ENCODE measurements at regions not wholly inside any gene's neighbourhood (a gene's known extent, or its start where the extent isn't known, plus 50 kb on each side); places are given as distances from the start of the nearest gene placed in this dataset.

DNA sequence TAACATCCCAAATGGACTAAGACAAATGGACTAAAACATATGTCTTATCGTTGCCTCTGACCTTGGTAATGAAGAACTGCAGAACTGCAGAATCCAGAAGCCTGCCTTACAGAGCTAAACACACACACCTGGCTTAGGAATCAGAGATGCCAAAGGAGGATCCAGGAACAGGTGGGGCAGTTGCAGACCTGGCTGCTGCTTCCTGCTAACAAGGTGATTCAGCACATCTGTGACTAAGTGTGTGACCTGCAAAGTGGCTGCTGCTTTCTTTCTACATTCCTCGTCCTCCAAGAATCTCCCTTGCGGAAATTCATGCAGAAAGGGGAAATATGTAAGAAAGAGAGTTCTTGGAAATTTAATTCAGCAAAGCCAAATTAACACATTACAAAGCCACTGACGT is 96.8 kb upstream of the NLGN4X start:
- no peak for DNase-seq

DNA sequence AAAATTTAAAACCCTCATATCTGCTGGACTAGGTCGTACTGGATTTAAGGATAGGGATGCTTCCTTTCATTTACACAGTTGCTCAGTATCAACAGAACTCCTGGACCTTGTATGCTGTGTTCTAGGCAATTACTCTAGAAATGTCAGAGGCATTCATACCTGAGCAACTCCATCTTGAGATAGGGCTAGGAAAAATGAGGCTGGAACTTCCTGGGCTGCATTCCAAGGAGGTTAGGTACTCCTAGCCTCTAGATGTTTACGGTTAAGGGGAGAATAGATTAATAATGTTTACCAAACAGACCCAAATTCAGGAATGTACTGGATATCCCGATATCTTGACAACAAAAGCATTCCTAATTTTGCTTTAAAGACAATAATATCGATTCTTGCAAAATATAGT is 84.7 kb upstream of the NLGN4X start:
- DNase-seq = no peak

DNA sequence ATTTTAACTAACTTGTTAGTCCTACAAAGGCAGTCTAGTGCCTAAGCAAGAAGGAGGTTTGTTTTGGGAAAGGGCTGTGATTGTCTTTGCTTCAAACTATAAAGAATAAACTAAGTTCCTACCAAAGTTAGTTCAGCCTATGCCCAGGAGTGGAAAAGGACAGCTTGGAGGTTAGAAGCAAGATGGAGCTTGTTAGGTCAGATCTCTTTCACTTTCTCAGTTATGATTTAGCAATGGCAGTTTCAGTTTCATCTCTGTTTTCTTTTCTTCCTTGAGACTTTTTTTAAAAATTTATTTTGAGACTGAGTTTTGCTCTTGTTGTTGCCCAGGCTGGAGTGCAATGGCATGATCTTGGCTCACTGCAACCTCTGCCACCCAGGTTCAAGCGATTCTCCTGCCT is 82.9 kb upstream of the NLGN4X start:
- no peak for DNase-seq

DNA sequence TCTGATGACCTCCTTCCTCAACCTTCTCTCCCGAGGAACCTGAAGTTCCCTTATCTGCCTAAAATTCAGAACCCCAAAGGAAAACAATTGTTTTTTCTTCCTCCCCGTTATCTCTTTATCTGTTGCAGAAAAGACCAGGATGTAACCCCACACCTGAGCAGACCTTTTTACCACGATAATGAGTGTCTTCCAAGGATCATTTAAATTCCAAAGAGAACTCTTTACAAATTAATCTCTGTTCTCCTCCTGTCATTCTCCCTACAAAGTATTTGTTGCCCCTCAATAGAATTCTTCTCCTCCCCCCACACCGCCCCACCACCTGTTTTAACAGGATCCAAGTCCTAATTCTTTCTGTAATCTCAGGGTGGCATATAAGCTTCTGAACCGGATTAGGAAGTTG is 78.5 kb upstream of the NLGN4X start:
- no peak for DNase-seq

DNA sequence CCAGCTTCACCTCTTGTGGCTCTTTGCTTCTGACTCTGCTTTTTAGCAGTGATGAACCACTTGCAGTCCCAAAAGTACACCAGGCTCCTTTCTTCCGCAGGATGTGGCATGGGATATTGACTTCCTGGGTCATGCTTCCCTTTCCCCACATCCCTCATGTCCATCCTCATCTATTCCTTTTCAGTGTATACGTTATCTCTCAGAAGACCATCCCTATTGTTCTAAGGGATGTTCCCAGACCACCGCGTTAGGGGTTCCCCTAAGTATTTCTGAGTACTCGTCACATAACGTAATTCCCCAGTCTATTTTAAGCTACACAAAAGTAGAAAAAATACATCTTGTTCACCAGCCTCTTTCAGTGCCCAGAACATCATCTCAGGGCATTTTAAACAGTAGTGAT is 71.1 kb upstream of the NLGN4X start:
- no peak for DNase-seq

DNA sequence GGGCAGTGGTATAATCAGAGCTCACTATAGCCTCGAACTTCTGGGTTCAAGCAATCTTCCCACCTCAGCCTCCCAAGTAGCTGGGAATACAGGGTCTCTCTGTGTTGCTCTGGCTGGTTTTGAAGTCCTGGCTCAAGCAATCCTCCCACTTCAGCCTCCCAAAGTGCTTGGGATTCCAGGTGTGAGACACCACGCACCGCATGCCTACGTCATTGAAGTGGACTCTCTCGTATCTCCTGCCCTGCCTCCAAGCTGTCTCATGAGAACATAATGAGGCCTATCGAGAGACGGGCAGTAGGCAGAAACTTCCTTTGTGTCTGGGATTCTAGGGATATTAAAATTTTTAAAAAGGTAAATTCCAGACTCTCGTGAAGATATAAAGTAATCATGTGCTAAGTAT is 65.0 kb upstream of the NLGN4X start:
- no peak for DNase-seq

DNA sequence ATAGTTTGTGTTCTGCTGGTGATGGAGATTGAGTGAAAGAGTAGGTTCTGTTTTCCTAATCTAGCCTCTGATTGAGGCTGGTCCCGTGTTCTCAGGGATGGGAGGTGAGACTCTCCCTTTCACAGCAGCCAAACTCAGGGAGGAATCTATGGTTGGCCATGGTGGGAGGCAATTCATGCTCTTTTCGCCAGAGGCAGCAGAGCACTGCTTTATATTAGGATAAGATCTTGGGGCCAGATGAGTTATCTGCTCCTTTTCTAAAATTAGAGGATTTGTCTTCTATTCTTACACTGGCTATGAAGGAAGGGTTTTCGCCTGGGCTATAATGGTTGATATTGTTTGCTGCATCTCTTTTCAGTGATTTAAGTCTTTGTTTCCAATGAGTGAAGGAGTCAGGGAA is 63.9 kb upstream of the NLGN4X start:
- no peak for DNase-seq

DNA sequence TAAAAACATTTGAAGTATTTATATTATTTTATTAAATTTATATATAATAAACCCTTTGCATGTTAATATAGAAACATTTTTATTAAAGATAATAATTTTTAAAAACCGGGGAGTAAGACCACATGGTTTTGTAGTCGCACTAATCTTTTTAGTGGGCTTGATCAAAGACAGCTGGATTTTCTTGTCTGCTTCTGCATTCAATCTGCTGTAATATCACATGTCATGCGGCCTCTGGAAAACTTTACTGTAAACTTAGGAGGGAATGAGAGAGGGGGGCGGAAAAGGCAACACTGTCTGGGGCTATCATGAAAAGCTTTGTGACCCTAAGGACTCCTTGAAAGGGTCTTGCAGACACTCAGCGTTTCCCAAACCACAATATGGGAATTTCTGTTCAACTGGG is 62.8 kb upstream of the NLGN4X start:
- DNase-seq = no peak

DNA sequence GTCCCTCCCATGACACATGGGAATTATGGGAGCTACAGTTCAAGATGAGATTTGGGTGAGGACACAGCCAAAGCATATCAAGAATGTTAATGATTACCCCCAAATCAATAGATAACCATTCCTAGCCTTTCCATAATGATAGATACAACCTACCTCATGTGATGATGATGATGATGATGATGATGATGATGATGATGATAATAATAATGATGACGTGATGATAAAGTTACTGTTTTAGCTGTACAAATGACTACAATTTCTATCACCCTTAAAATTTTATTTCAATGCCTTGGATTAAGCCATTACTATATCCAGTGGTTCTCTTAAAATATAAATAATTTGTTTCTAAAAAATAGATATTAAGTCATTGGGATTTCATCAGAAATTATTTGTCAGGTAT is 55.2 kb upstream of the NLGN4X start:
- DNase-seq = no peak

DNA sequence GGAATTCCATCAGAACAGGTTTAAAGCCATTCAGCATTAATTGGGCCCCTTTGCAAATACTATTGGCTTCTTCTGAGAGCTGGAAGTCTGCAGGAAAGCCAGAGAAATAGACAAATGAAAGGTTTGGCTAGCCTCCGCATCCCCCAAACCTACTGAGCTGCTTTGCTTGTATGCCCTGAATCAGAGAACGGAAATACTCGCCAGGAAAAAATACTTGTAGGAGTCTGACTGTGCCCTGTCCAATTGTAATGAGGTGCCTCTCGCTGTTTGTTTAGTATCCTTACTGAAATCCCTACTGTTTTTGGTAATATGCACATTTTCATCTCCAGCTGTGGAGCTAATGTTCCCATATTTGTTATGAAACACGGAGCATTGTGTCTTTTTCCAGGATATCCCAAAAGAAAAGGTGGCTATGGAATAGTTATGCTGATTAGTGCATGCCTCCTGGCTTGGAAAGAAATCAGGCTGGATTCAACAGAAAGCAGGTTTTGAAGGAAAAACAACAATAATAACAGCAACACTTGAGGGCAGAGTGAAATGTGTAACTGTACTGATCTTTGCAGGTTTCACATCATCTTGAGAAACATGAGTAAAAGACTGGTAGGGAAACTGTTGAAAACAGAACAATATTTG is 50.7 kb upstream of the NLGN4X start:
- DNase-seq = no peak
